HepG2 (cell line): ENCODE measurements at regions not wholly inside any gene's neighbourhood (a gene's known extent, or its start where the extent isn't known, plus 50 kb on each side); places are given as distances from the start of the nearest gene placed in this dataset.

Experiments used
- BCLAF1 ChIP-seq: fragments of 450-650 bp; IDR thresholded peaks from 2 replicates; pipeline ENCODE4 v1.6.1; 2017; ENCODE audit warnings: mild to moderate bottlenecking
- CHD4 ChIP-seq: fragments of 200-600 bp; sonication (generic); IDR thresholded peaks from 2 replicates; pipeline ENCODE4 v1.7.0; 2017; ENCODE audit warnings: mild to moderate bottlenecking, low read length, borderline replicate concordance
- DNMT3B ChIP-seq: conservative IDR thresholded peaks from 2 replicates; pipeline ENCODE4 v1.6.1; 2016; ENCODE audit warnings: missing biosample characterization, control low read depth
- GATA4 ChIP-seq: sonication (generic); IDR thresholded peaks from 2 replicates; pipeline ENCODE4 v1.6.1; 2016; ENCODE audit warnings: antibody characterized with exemption, low read depth, borderline replicate concordance
- HOMEZ ChIP-seq: IDR thresholded peaks from 2 replicates; pipeline ENCODE4 v1.6.1; 2016; ENCODE audit warnings: low read depth
- KAT2B ChIP-seq: fragments of 150-350 bp; IDR thresholded peaks from 2 replicates; pipeline ENCODE4 v1.6.1; 2014; ENCODE audit warnings: low read depth, low read length, borderline replicate concordance
- KAT7 ChIP-seq: IDR thresholded peaks from 2 replicates; pipeline ENCODE4 v1.6.1; 2018; ENCODE audit warnings: borderline replicate concordance, missing compliant biosample characterization
- KDM6A ChIP-seq: IDR thresholded peaks from 2 replicates; pipeline ENCODE4 v1.6.1; 2016; ENCODE audit warnings: low read depth
- KMT2B ChIP-seq: IDR thresholded peaks from 2 replicates; pipeline ENCODE4 v1.6.1; 2016; ENCODE audit warnings: missing genetic modification reagents, missing compliant biosample characterization
- RAD21 ChIP-seq: fragments of 450-650 bp; formaldehyde crosslinking; IDR thresholded peaks from 2 replicates; pipeline ENCODE4 v1.5.0; 2020; ENCODE audit warnings: mild to moderate bottlenecking
- RORA ChIP-seq: sonication (generic); formaldehyde crosslinking; IDR thresholded peaks from 2 replicates; pipeline ENCODE4 v1.5.0; 2020; ENCODE audit warnings: mild to moderate bottlenecking, missing genetic modification reagents, moderate library complexity
- ZBTB20 ChIP-seq: sonication (generic); formaldehyde crosslinking; IDR thresholded peaks from 2 replicates; pipeline ENCODE4 v1.8.1; 2023; ENCODE audit warnings: missing genetic modification reagents, low read depth, mild to moderate bottlenecking, borderline replicate concordance
- ZNF407 ChIP-seq: sonication (generic); formaldehyde crosslinking; IDR thresholded peaks from one replicate; pipeline ENCODE4 v1.5.1; 2020; ENCODE audit warnings: mild to moderate bottlenecking, missing genetic modification reagents; ENCODE audit errors: not compliant biosample characterization
- ZNF546 ChIP-seq: sonication (generic); formaldehyde crosslinking; conservative IDR thresholded peaks from 2 replicates; pipeline ENCODE4 v1.8.1; 2023; ENCODE audit warnings: mild to moderate bottlenecking, missing genetic modification reagents
- ZNF550 ChIP-seq: sonication (generic); formaldehyde crosslinking; IDR thresholded peaks from 2 replicates; pipeline ENCODE4 v1.4.0; 2020; ENCODE audit warnings: mild to moderate bottlenecking, missing genetic modification reagents, borderline replicate concordance

GRCh38 chr17:43324205-43324893, 74.4 kb upstream of the ARL4D start (continued):
- TF ChIP-seq BCLAF1 (no peak), ZNF550 (CRISPR knock-in tag) (no peak), ZBTB20 (CRISPR knock-in tag) (no peak), HOMEZ (CRISPR knock-in tag) (no peak), ZNF407 (CRISPR knock-in tag) (no peak), RORA (CRISPR knock-in tag) (no peak), ZNF546 (no peak), KDM6A (no peak), KAT2B (no peak), GATA4 (no peak), CHD4 (no peak), KMT2B (CRISPR knock-in tag) (0 out of 2 replicates have a peak, but pooled peaks have one; percentile 25), DNMT3B (CRISPR knock-in tag) (no peak), RAD21 (CRISPR knock-in tag) (no peak), KAT7 (CRISPR knock-in tag) (0 out of 2 replicates have a peak, but pooled peaks have one; percentile 53)
